Neural cell (in vitro differentiated cells): ENCODE measurements at regions not wholly inside any gene's neighbourhood (a gene's known extent, or its start where the extent isn't known, plus 50 kb on each side); places are given as distances from the start of the nearest gene placed in this dataset.

Source experiments
- H2AFZ ChIP-seq: fragments of 200-600, 300-800 bp; sonication (generic), shearing (Covaris generic); 2 replicates; pipeline ENCODE4 v1.6.0; 2014; ENCODE audit warnings: low read depth, mild to moderate bottlenecking, antibody characterized with exemption, low read length, moderate library complexity
- H3F3A ChIP-seq: fragments of 200-600 bp; shearing (Covaris generic); 2 replicates; pipeline ENCODE4 v1.6.1; 2016; ENCODE audit warnings: mild to moderate bottlenecking, moderate library complexity, mixed read lengths, antibody characterized with exemption, low read length; ENCODE audit not compliant: insufficient read depth, poor library complexity, severe bottlenecking
- H3K27ac ChIP-seq: fragments of 200-600, 300-800 bp; sonication (generic), shearing (Covaris generic); 2 replicates; pipeline ENCODE4 v1.5.1; 2014; ENCODE audit warnings: mild to moderate bottlenecking, low read length, moderate library complexity
- H3K27me3 ChIP-seq: fragments of 300-800, 200-600 bp; sonication (generic), shearing (Covaris generic); 2 replicates; pipeline ENCODE4 v1.6.0; 2014; ENCODE audit warnings: mild to moderate bottlenecking, low read depth, low read length, moderate library complexity; ENCODE audit not compliant: insufficient read depth
- H3K36me3 ChIP-seq: fragments of 300-800, 200-600 bp; sonication (generic), shearing (Covaris generic); 2 replicates; pipeline ENCODE4 v1.5.1; 2014; ENCODE audit warnings: mild to moderate bottlenecking, antibody characterized with exemption, low read length, moderate library complexity; ENCODE audit not compliant: insufficient read depth
- H3K4me2 ChIP-seq: fragments of 300-800, 200-600 bp; sonication (generic), shearing (Covaris generic); 2 replicates; pipeline ENCODE4 v1.6.0; 2014; ENCODE audit warnings: mild to moderate bottlenecking, low read length
- H3K4me3 ChIP-seq: fragments of 300-800, 200-600 bp; sonication (generic), shearing (Covaris generic); 2 replicates; pipeline ENCODE4 v1.5.1; 2014; ENCODE audit warnings: mild to moderate bottlenecking, low read length, moderate library complexity
- H3K79me2 ChIP-seq: fragments of 200-600 bp; shearing (Covaris generic); replicated peaks from 2 replicates; pipeline ENCODE4 v1.6.0; 2014; ENCODE audit warnings: mild to moderate bottlenecking, low read length, moderate library complexity; ENCODE audit not compliant: insufficient read depth
- H3K9ac ChIP-seq: fragments of 300-800, 200-600 bp; sonication (generic), shearing (Covaris generic); 2 replicates; pipeline ENCODE4 v1.6.1; 2016; ENCODE audit warnings: mild to moderate bottlenecking, low read length, mixed read lengths
- H3K9me2 ChIP-seq: fragments of 200-600 bp; shearing (Covaris generic); 2 replicates; pipeline ENCODE4 v1.6.1; 2016; ENCODE audit warnings: mild to moderate bottlenecking, low read length, mixed read lengths; ENCODE audit not compliant: insufficient read depth
- H3K9me3 ChIP-seq: fragments of 200-600, 300-800 bp; sonication (generic), shearing (Covaris generic); 2 replicates; pipeline ENCODE4 v1.6.1; 2016; ENCODE audit warnings: mild to moderate bottlenecking, mixed run types, low read length, moderate library complexity, mixed read lengths
- H4K20me1 ChIP-seq: fragments of 200-600 bp; shearing (Covaris generic); 2 replicates; pipeline ENCODE4 v1.6.1; 2016; ENCODE audit warnings: mild to moderate bottlenecking, mixed run types; ENCODE audit not compliant: insufficient read depth
- EP300 ChIP-seq: fragments of 450-650 bp; conservative IDR thresholded peaks from 2 replicates; pipeline ENCODE4 v1.6.1; 2014; ENCODE audit warnings: antibody characterized with exemption, mild to moderate bottlenecking, moderate library complexity; ENCODE audit not compliant: poor library complexity, severe bottlenecking
- EZH2 ChIP-seq: fragments of 200-600, 300-800 bp; shearing (Covaris generic), sonication (generic); IDR thresholded peaks from 2 replicates; pipeline ENCODE4 v1.6.1; 2014; ENCODE audit warnings: antibody characterized with exemption, low read length, borderline replicate concordance, mild to moderate bottlenecking; ENCODE audit not compliant: insufficient read depth, poor library complexity, severe bottlenecking
- MXI1 ChIP-seq: fragments of 450-650 bp; conservative IDR thresholded peaks from 2 replicates; pipeline ENCODE4 v1.6.1; 2014; ENCODE audit warnings: antibody characterized with exemption, mild to moderate bottlenecking; ENCODE audit not compliant: poor library complexity, severe bottlenecking
- POLR2AphosphoS5 ChIP-seq: IDR thresholded peaks from 2 replicates; pipeline ENCODE4 v1.6.1; 2012
- RAD21 ChIP-seq: fragments of 450-650 bp; conservative IDR thresholded peaks from 2 replicates; pipeline ENCODE4 v1.6.1; 2014; ENCODE audit warnings: antibody characterized with exemption, mild to moderate bottlenecking, moderate library complexity
- SMC3 ChIP-seq: fragments of 450-650 bp; conservative IDR thresholded peaks from 2 replicates; pipeline ENCODE4 v1.6.1; 2014; ENCODE audit warnings: antibody characterized with exemption, mild to moderate bottlenecking, moderate library complexity; ENCODE audit not compliant: poor library complexity
- TAF1 ChIP-seq: IDR thresholded peaks from 2 replicates; pipeline ENCODE4 v1.6.1; 2012; ENCODE audit warnings: low read depth
- TF ChIP-seq, protein P1 (sequence below): IDR thresholded peaks from 2 replicates; pipeline ENCODE4 v1.6.1; 2012; ENCODE audit warnings: borderline replicate concordance
- TF ChIP-seq, protein P2 (sequence below): fragments of 450-650 bp; IDR thresholded peaks from 2 replicates; pipeline ENCODE4 v1.5.1; 2014; ENCODE audit warnings: antibody characterized with exemption, mild to moderate bottlenecking, moderate library complexity; ENCODE audit not compliant: poor library complexity, severe bottlenecking

DNA sequence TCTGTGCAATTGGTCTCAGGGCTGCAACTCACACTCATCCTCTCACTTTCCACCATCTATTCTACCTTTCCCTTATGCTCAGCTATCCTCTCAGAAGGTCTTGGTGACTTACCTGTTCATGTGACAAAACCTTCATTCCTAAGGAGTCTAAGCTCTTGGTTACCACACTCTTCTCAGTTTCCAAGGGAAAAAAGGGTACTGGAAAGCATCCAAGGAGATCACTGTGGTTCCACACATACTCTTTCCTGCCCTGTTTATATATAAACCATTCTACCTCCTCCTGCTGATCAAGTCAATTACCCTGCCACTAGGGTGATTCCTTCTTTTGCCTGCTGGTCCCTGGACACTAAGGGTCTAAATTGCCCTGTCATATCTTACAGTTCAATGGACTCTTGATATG is 57.2 kb upstream of the MAML3 start:
- H3K9ac ChIP-seq: no peak overlapping the region

DNA sequence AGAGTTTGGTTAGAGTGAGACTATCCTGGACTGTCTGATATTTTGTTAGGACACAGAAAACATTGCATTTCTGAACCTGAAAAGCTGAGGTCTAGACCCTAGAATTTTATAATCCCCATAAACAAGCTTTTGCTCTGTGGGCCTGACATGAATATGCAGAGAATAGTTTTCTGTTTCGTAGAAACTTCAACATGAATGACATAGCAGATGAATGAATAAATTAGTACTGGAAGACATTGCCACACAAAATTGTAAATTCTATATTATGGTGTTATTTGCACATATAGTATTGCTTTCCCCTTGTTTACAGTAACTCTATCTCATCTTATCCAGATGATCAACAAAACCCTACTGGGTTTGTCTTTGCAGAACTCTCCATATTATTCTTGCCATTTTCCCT is 54.9 kb upstream of the MAML3 start:
- TF ChIP-seq TAF1 (no peak), EP300 (no peak), POLR2AphosphoS5 (no peak), SMC3 (no peak), EZH2 (no peak), RAD21 (no peak), MXI1 (no peak)
- TF ChIP-seq, protein P1, sequence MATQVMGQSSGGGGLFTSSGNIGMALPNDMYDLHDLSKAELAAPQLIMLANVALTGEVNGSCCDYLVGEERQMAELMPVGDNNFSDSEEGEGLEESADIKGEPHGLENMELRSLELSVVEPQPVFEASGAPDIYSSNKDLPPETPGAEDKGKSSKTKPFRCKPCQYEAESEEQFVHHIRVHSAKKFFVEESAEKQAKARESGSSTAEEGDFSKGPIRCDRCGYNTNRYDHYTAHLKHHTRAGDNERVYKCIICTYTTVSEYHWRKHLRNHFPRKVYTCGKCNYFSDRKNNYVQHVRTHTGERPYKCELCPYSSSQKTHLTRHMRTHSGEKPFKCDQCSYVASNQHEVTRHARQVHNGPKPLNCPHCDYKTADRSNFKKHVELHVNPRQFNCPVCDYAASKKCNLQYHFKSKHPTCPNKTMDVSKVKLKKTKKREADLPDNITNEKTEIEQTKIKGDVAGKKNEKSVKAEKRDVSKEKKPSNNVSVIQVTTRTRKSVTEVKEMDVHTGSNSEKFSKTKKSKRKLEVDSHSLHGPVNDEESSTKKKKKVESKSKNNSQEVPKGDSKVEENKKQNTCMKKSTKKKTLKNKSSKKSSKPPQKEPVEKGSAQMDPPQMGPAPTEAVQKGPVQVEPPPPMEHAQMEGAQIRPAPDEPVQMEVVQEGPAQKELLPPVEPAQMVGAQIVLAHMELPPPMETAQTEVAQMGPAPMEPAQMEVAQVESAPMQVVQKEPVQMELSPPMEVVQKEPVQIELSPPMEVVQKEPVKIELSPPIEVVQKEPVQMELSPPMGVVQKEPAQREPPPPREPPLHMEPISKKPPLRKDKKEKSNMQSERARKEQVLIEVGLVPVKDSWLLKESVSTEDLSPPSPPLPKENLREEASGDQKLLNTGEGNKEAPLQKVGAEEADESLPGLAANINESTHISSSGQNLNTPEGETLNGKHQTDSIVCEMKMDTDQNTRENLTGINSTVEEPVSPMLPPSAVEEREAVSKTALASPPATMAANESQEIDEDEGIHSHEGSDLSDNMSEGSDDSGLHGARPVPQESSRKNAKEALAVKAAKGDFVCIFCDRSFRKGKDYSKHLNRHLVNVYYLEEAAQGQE: no peak
- TF ChIP-seq, protein P2, sequence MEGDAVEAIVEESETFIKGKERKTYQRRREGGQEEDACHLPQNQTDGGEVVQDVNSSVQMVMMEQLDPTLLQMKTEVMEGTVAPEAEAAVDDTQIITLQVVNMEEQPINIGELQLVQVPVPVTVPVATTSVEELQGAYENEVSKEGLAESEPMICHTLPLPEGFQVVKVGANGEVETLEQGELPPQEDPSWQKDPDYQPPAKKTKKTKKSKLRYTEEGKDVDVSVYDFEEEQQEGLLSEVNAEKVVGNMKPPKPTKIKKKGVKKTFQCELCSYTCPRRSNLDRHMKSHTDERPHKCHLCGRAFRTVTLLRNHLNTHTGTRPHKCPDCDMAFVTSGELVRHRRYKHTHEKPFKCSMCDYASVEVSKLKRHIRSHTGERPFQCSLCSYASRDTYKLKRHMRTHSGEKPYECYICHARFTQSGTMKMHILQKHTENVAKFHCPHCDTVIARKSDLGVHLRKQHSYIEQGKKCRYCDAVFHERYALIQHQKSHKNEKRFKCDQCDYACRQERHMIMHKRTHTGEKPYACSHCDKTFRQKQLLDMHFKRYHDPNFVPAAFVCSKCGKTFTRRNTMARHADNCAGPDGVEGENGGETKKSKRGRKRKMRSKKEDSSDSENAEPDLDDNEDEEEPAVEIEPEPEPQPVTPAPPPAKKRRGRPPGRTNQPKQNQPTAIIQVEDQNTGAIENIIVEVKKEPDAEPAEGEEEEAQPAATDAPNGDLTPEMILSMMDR: no peak
- Histone ChIP-seq H2AFZ (no peak overlapping the region), H3K9ac (no peak overlapping the region)

More for the DNA sequence above, 57.2 kb upstream of the MAML3 start:
- Histone ChIP-seq H2AFZ (no peak overlapping the region), H4K20me1 (no peaks in the 10 kb centered on the region), H3K27me3 (no peaks in the 10 kb centered on the region), H3K36me3 (no peaks in the 10 kb centered on the region), H3K9me3 (no peaks in the 10 kb centered on the region), H3K27ac (no peak overlapping the region), H3K4me3 (no peak overlapping the region), H3K4me2 (no peak overlapping the region), H3K79me2 (no peaks in the 10 kb centered on the region), H3K9me2 (no peaks in the 10 kb centered on the region), H3F3A (no peaks in the 10 kb centered on the region)
- TF ChIP-seq TAF1: no peak
- no peak for TF ChIP-seq POLR2AphosphoS5
- TF ChIP-seq, protein P2: no peak
- TF ChIP-seq EP300: no peak
- no peak for TF ChIP-seq MXI1
- TF ChIP-seq SMC3: no peak
- no peak for TF ChIP-seq RAD21
- TF ChIP-seq EZH2: no peak
- TF ChIP-seq, protein P1: no peak

More for the DNA sequence above, 54.9 kb upstream of the MAML3 start:
- Histone ChIP-seq H3K27ac (no peak overlapping the region), H3F3A (no peaks in the 10 kb centered on the region), H3K79me2 (no peaks in the 10 kb centered on the region), H3K4me2 (no peak overlapping the region), H3K4me3 (no peak overlapping the region), H4K20me1 (no peaks in the 10 kb centered on the region), H3K9me2 (no peaks in the 10 kb centered on the region), H3K27me3 (no peaks in the 10 kb centered on the region), H3K9me3 (no peaks in the 10 kb centered on the region), H3K36me3 (no peaks in the 10 kb centered on the region)
